H1 (cell line): ENCODE measurements at regions not wholly inside any gene's neighbourhood (a gene's known extent, or its start where the extent isn't known, plus 50 kb on each side); places are given as distances from the start of the nearest gene placed in this dataset.

Experiments
- CTBP2 ChIP-seq: IDR thresholded peaks from 2 replicates; pipeline ENCODE4 v1.7.0; 2011; ENCODE audit warnings: borderline replicate concordance, mild to moderate bottlenecking, moderate library complexity, mixed read lengths, low read length; ENCODE audit not compliant: insufficient read depth, insufficient read length
- RBBP5 ChIP-seq: IDR thresholded peaks from 2 replicates; pipeline ENCODE4 v1.7.1; 2012; ENCODE audit warnings: low read depth, mild to moderate bottlenecking, inconsistent platforms, low read length, moderate library complexity, borderline replicate concordance

DNA sequence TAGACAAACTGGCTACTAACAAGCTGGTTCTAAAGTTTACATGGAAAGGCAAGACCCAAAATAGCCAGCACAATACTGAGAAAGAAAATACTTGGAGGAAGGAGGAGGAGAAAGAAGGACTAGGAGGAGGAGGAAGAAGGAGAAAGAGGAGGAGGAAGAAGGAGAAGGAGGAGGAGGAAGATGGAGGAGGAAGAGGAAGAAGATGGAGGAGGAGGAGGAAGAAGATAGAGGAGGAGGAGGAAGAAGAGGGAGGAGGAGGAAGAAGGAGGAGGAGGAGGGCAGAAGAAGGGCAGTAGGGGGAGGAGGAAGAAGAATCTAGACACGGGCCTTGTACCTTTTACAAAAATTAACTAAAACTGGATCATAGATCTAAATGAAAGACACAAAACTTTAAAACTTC is 92.6 kb downstream of the METTL4 start (continued):
- no peak for TF ChIP-seq RBBP5
- TF ChIP-seq CTBP2 = no peak
- TF ChIP-seq, all 59 proteins: peak for 0
